WTC11 (cell line): ENCODE measurements at regions not wholly inside any gene's neighbourhood (a gene's known extent, or its start where the extent isn't known, plus 50 kb on each side); places are given as distances from the start of the nearest gene placed in this dataset.

Experiments
- CTCF ChIP-seq: fragments of 200-600 bp; IDR thresholded peaks from 2 replicates; pipeline ENCODE4 v1.8.0; 2022; ENCODE audit warnings: antibody characterized with exemption
- JUN ChIP-seq: sonication (generic); formaldehyde crosslinking; IDR thresholded peaks from 2 replicates; pipeline ENCODE4 v1.8.0; 2023; ENCODE audit warnings: mild to moderate bottlenecking, missing genetic modification reagents
- RELA ChIP-seq: sonication (generic); formaldehyde crosslinking; IDR thresholded peaks from 2 replicates; pipeline ENCODE4 v1.8.1; 2022; ENCODE audit warnings: missing genetic modification reagents, mild to moderate bottlenecking, borderline replicate concordance
- TF ChIP-seq, protein P1 (sequence below): sonication (generic); formaldehyde crosslinking; IDR thresholded peaks from 2 replicates; pipeline ENCODE4 v1.8.1; 2022; ENCODE audit warnings: mild to moderate bottlenecking, moderate library complexity, missing genetic modification reagents

GRCh38 chr17:53525590-53525989 lies 297.1 kb upstream of the KIF2B start:
- TF ChIP-seq, protein P1, sequence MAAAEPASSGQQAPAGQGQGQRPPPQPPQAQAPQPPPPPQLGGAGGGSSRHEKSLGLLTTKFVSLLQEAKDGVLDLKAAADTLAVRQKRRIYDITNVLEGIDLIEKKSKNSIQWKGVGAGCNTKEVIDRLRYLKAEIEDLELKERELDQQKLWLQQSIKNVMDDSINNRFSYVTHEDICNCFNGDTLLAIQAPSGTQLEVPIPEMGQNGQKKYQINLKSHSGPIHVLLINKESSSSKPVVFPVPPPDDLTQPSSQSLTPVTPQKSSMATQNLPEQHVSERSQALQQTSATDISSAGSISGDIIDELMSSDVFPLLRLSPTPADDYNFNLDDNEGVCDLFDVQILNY (CRISPR knock-in tag) = no peak
- no peak for TF ChIP-seq CTCF
- no peak for TF ChIP-seq RELA (CRISPR knock-in tag)
- TF ChIP-seq JUN (CRISPR knock-in tag) = no peak
